Right lobe of liver (tissue), 4 donors: ENCODE measurements at regions not wholly inside any gene's neighbourhood (a gene's known extent, or its start where the extent isn't known, plus 50 kb on each side); places are given as distances from the start of the nearest gene placed in this dataset.

Experiments
- POLR2A ChIP-seq: fragments of 450-650 bp; IDR thresholded peaks from one replicate; pipeline ENCODE4 v1.6.1; 2017; ENCODE audit warnings: antibody characterized with exemption, mild to moderate bottlenecking
- TF ChIP-seq, protein P1 (sequence below), 4 donors: fragments of 200-600 bp in 3 of 4; fragments of 450-650 bp in 1 of 4; IDR thresholded peaks; one replicate each; pipeline versions ENCODE4 v1.5.1 to v1.8.0; 2016 to 2022; ENCODE audit warnings: antibody characterized with exemption in 4 of 4, mild to moderate bottlenecking in 2 of 4
- donor health status: DM: no; HTN: no; CAD: no.
- donor health status: DM: no; HTN: no; CAD: no.
- donor health status: DM: no; HTN: yes; CAD: no.

DNA sequence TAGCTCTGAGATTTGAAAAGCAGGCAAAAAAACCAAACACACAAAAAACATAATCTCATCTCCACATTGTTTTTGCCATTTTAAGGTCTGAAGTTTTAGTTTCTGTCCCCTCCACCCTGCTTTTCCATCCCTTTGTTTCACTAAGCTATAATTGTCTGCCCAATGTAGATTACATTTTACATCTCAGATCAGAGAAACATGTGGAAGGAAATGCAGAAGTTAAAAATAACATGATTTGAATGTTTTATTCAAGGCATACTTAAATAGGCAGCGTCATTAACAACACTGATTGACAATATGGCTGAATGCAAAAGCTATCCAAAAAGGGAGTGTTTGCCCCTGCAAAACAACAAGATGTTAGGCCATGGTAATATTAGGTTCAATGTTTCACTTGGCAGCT, 448.1 kb upstream of the ZNF385D start:
- TF ChIP-seq, protein P1, sequence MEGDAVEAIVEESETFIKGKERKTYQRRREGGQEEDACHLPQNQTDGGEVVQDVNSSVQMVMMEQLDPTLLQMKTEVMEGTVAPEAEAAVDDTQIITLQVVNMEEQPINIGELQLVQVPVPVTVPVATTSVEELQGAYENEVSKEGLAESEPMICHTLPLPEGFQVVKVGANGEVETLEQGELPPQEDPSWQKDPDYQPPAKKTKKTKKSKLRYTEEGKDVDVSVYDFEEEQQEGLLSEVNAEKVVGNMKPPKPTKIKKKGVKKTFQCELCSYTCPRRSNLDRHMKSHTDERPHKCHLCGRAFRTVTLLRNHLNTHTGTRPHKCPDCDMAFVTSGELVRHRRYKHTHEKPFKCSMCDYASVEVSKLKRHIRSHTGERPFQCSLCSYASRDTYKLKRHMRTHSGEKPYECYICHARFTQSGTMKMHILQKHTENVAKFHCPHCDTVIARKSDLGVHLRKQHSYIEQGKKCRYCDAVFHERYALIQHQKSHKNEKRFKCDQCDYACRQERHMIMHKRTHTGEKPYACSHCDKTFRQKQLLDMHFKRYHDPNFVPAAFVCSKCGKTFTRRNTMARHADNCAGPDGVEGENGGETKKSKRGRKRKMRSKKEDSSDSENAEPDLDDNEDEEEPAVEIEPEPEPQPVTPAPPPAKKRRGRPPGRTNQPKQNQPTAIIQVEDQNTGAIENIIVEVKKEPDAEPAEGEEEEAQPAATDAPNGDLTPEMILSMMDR (IDR thresholded peaks at IDR 0.05): no peak
- no peak for TF ChIP-seq POLR2A
